GM18867 (cell line): ENCODE measurements at regions not wholly inside any gene's neighbourhood (a gene's known extent, or its start where the extent isn't known, plus 50 kb on each side); places are given as distances from the start of the nearest gene placed in this dataset.

Experiments used
- ATAC-seq: cut with Tn5 transposase; IDR thresholded peaks from one replicate; pipeline ENCODE4 v1.9.1; 2021; ENCODE audit warnings: mild to moderate bottlenecking, moderate library complexity; ENCODE audit not compliant: unreplicated experiment

GRCh38 chr20:6576726-6577125 lies 190.8 kb upstream of the BMP2 start:
- ATAC-seq = no peak

- ATAC-seq = no peak
These were observed 191.5 kb upstream of the BMP2 start for GRCh38 chr20:6575912-6576401.

- ATAC-seq = no peak
These were observed 200.7 kb upstream of the BMP2 start for GRCh38 chr20:6566821-6567220.

GRCh38 chr20:6562111-6562510 lies 205.4 kb upstream of the BMP2 start:
- no peak for ATAC-seq

- no peak for ATAC-seq
These were observed 206.5 kb upstream of the BMP2 start for GRCh38 chr20:6560978-6561377.

GRCh38 chr20:6559791-6560190 lies 207.7 kb upstream of the BMP2 start:
- ATAC-seq = no peak

GRCh38 chr20:6558341-6558740 lies 209.1 kb upstream of the BMP2 start:
- ATAC-seq = no peak

- ATAC-seq = no peak
These were observed 233.6 kb upstream of the BMP2 start for GRCh38 chr20:6533761-6534479.

GRCh38 chr20:6533351-6533750 lies 234.1 kb upstream of the BMP2 start:
- ATAC-seq = no peak

- no peak for ATAC-seq
These were observed 236.6 kb upstream of the BMP2 start for GRCh38 chr20:6530779-6531315.

GRCh38 chr20:6530254-6530653 lies 237.2 kb upstream of the BMP2 start:
- no peak for ATAC-seq

GRCh38 chr20:6525447-6526303 lies 241.8 kb upstream of the BMP2 start:
- ATAC-seq = no peak

GRCh38 chr20:6524305-6524704 lies 243.2 kb upstream of the BMP2 start:
- ATAC-seq = no peak

GRCh38 chr20:6519556-6519955 lies 247.9 kb upstream of the BMP2 start:
- ATAC-seq = no peak

- ATAC-seq = no peak
These were observed 252.2 kb upstream of the BMP2 start for GRCh38 chr20:6515261-6515660.

GRCh38 chr20:6513599-6513998 lies 253.9 kb upstream of the BMP2 start:
- ATAC-seq = no peak

- ATAC-seq = no peak
These were observed 258.1 kb upstream of the BMP2 start for GRCh38 chr20:6509374-6509773.

- no peak for ATAC-seq
These were observed 260.6 kb upstream of the BMP2 start for GRCh38 chr20:6506906-6507305.

GRCh38 chr20:6504826-6505225 lies 262.7 kb upstream of the BMP2 start:
- ATAC-seq = no peak

- no peak for ATAC-seq
These were observed 263.3 kb upstream of the BMP2 start for GRCh38 chr20:6504179-6504578.

GRCh38 chr20:6502999-6503398 lies 264.5 kb upstream of the BMP2 start:
- no peak for ATAC-seq

- ATAC-seq = no peak
These were observed 265.3 kb upstream of the BMP2 start for GRCh38 chr20:6502219-6502618.
